ENCODE measurements at regions not wholly inside any gene's neighbourhood (a gene's known extent, or its start where the extent isn't known, plus 50 kb on each side); places are given as distances from the start of the nearest gene placed in this dataset.

- DNase-seq (ENCODE audit: low spot score in 2 of 2): no peak
- TF ChIP-seq POLR2A (IDR thresholded peaks at IDR 0.05) (no peak), CTCF (IDR thresholded peaks at IDR 0.05) (no peak), EP300 (IDR thresholded peaks at IDR 0.05) (no peak)
- 60 to 75% methylated on average over 3 of the region's 3 CpGs for WGBS, 2 donors
- no peak overlapping the region for H3K27ac ChIP-seq
- H3K4me1 ChIP-seq: peaks cover 0 to 42% (median 10%) of the 10 kb centered on the region in 4 donors
- H3K27me3 ChIP-seq: no peaks in the 10 kb centered on the region
- H3K36me3 ChIP-seq: no peaks in the 10 kb centered on the region
- no peak overlapping the region for H3K4me3 ChIP-seq
- no peaks in the 10 kb centered on the region for H3K9me3 ChIP-seq
These were observed 499.1 kb upstream of the USP24 start for GRCh38 chr1:55714230-55714629.

- H3K4me3 ChIP-seq: no peak overlapping the region
- H3K27me3 ChIP-seq: no peaks in the 10 kb centered on the region
- no peaks in the 10 kb centered on the region for H3K9me3 ChIP-seq
- no peak for TF ChIP-seq POLR2A (IDR thresholded peaks at IDR 0.05)
- no peak for TF ChIP-seq EP300 (IDR thresholded peaks at IDR 0.05)
- TF ChIP-seq CTCF (IDR thresholded peaks at IDR 0.05): no peak
- H3K36me3 ChIP-seq: no peaks in the 10 kb centered on the region
- DNase-seq (ENCODE audit: low spot score in 2 of 2): no peak
- 76 to 80% methylated on average over 5 of the region's 5 CpGs for WGBS, 2 donors
- no peak overlapping the region for H3K27ac ChIP-seq
- H3K4me1 ChIP-seq: peaks cover 0 to 35% (median 8%) of the 10 kb centered on the region in 4 donors
These were observed 498.4 kb upstream of the USP24 start for GRCh38 chr1:55713516-55713915.

GRCh38 chr1:55712148-55712547 lies 497.0 kb upstream of the USP24 start:
- peaks cover 0 to 23% (median 0%) of the 10 kb centered on the region in 4 donors for H3K4me1 ChIP-seq
- no peak for DNase-seq (ENCODE audit: low spot score in 2 of 2)
- WGBS, 2 donors: 74% methylated on average over 6 of the region's 6 CpGs
- H3K36me3 ChIP-seq: no peaks in the 10 kb centered on the region
- no peaks in the 10 kb centered on the region for H3K27me3 ChIP-seq
- no peak overlapping the region for H3K4me3 ChIP-seq
- no peaks in the 10 kb centered on the region for H3K9me3 ChIP-seq
- TF ChIP-seq EP300 (IDR thresholded peaks at IDR 0.05): no peak
- no peak for TF ChIP-seq CTCF (IDR thresholded peaks at IDR 0.05)
- TF ChIP-seq POLR2A (IDR thresholded peaks at IDR 0.05): no peak
- H3K27ac ChIP-seq: no peak overlapping the region

- Histone ChIP-seq H3K4me1 (peaks cover 0 to 4% (median 0%) of the 10 kb centered on the region in 4 donors), H3K27me3 (no peaks in the 10 kb centered on the region), H3K4me3 (no peak overlapping the region), H3K27ac (no peak overlapping the region), H3K36me3 (no peaks in the 10 kb centered on the region), H3K9me3 (no peaks in the 10 kb centered on the region)
- no peak for DNase-seq (ENCODE audit: low spot score in 2 of 2)
- TF ChIP-seq EP300 (IDR thresholded peaks at IDR 0.05) (no peak), POLR2A (IDR thresholded peaks at IDR 0.05) (no peak), CTCF (IDR thresholded peaks at IDR 0.05) (no peak)
- 66 to 67% methylated on average over 3 of the region's 3 CpGs for WGBS, 2 donors
These were observed 493.6 kb upstream of the USP24 start for GRCh38 chr1:55708781-55709180.

- TF ChIP-seq EP300 (IDR thresholded peaks at IDR 0.05) (no peak), CTCF (IDR thresholded peaks at IDR 0.05) (no peak), POLR2A (IDR thresholded peaks at IDR 0.05) (no peak)
- Histone ChIP-seq H3K9me3 (no peaks in the 10 kb centered on the region), H3K4me3 (no peak overlapping the region), H3K27me3 (no peaks in the 10 kb centered on the region), H3K36me3 (no peaks in the 10 kb centered on the region), H3K27ac (no peak overlapping the region), H3K4me1 (peaks cover 0 to 6% (median 0%) of the 10 kb centered on the region in 4 donors)
- WGBS, 2 donors: 76 to 84% methylated on average over 2 of the region's 2 CpGs
- no peak for DNase-seq (ENCODE audit: low spot score in 2 of 2)
These were observed 492.7 kb upstream of the USP24 start for GRCh38 chr1:55707846-55708245.

Measured in tibial nerve (tissue), 4 donors.